HepG2 (cell line): ENCODE measurements at regions not wholly inside any gene's neighbourhood (a gene's known extent, or its start where the extent isn't known, plus 50 kb on each side); places are given as distances from the start of the nearest gene placed in this dataset.

Source experiments
- ATAC-seq: fragments of 200-7000 bp; cut with Tn5 transposase; 3 replicates; pipeline ENCODE4 v1.9.1; 2020; ENCODE audit warnings: mild to moderate bottlenecking, moderate library complexity
- BruUV-seq: library from RNA; stranded (reverse); fragments of 400-500 nt; replicated peaks from 2 replicates; lab custom pipeline; 2021; lab: Mats Ljungman, UMichigan
- CTCF ChIA-PET: fragments of 300-600 bp; formaldehyde crosslinking; extraction: SDS; loops from one replicate; lab custom pipeline; 2021; ENCODE audit warnings: low total read pairs, inconsistent platforms, low intra/inter-chr PET ratio; lab: Yijun Ruan, JAX
- POLR2A ChIA-PET: fragments of 350-600 bp; sonication (Branson Sonifier 250); formaldehyde crosslinking; loops from one replicate; lab custom pipeline; 2020; ENCODE audit warnings: antibody characterized with exemption, inconsistent platforms; lab: Yijun Ruan, JAX
- DNase-seq: peaks from one replicate; pipeline ENCODE4 v3.0.0-alpha.2; 2015; ENCODE audit warnings: low spot score
- FAIRE-seq: peaks from 3 replicates; lab custom pipeline; 2011; peaks lifted over from hg19 to GRCh38; lab: Jason Lieb, UNC
- H2AFZ ChIP-seq: one replicate; pipeline ENCODE4 v1.6.1; 2011; ENCODE audit warnings: low read length, inconsistent platforms
- H3K27ac ChIP-seq: fragments of 300-600 bp; 3 replicates; pipeline ENCODE4 v1.8.0; 2011; ENCODE audit warnings: mixed run types, mild to moderate bottlenecking, mixed read lengths, low read length, inconsistent platforms; ENCODE audit not compliant: insufficient read depth; ENCODE audit errors: extremely low read length
- H3K27me3 ChIP-seq, 2 experiments: fragments of 200-600 bp in 1 of 2; 2 replicates in 1 of 2; 3 replicates in 1 of 2; pipeline versions ENCODE4 v1.6.0 to v1.8.0; 2011; ENCODE audit warnings: low read length in 2 of 2, mild to moderate bottlenecking in 2 of 2, moderate library complexity in 2 of 2, inconsistent platforms in 1 of 2; ENCODE audit not compliant: insufficient read depth in 2 of 2, control insufficient read depth in 1 of 2
- H3K36me3 ChIP-seq, 2 experiments: fragments of 200-600 bp in 1 of 2; replicated peaks in 1 of 2; 2 replicates in 1 of 2; 3 replicates in 1 of 2; pipeline versions ENCODE4 v1.5.1 to v1.8.0; 2011; ENCODE audit warnings: low read length in 2 of 2, inconsistent platforms in 1 of 2; ENCODE audit not compliant: insufficient read depth in 2 of 2, control insufficient read depth in 1 of 2
- H3K4me1 ChIP-seq: 2 replicates; pipeline ENCODE4 v1.5.1; 2012; ENCODE audit warnings: low read length, inconsistent platforms; ENCODE audit not compliant: insufficient read depth
- H3K4me2 ChIP-seq: 2 replicates; pipeline ENCODE4 v1.6.0; 2011; ENCODE audit warnings: low read depth, low read length, inconsistent platforms
- H3K4me3 ChIP-seq, 3 experiments: fragments of 200-600 bp in 1 of 3; sonication (generic), shearing (Covaris generic) in 1 of 3; replicated peaks in 1 of 3; 2 replicates each; pipeline ENCODE4 v1.5.1; 2011 to 2016; ENCODE audit warnings: low read length in 3 of 3, inconsistent platforms in 2 of 3, low read depth in 2 of 3, mild to moderate bottlenecking in 2 of 3, control low read depth in 1 of 3, mixed read lengths in 1 of 3; ENCODE audit not compliant: insufficient read depth in 1 of 3
- H3K79me2 ChIP-seq: one replicate; pipeline ENCODE4 v1.6.1; 2011; ENCODE audit warnings: low read length, inconsistent platforms; ENCODE audit not compliant: insufficient read depth
- H3K9ac ChIP-seq: 2 replicates; pipeline ENCODE4 v1.6.0; 2011; ENCODE audit warnings: mild to moderate bottlenecking, low read depth, low read length, inconsistent platforms; ENCODE audit not compliant: insufficient read depth
- H3K9me3 ChIP-seq: 2 replicates; pipeline ENCODE4 v1.5.1; 2012; ENCODE audit warnings: mild to moderate bottlenecking, low read length
- H4K20me1 ChIP-seq: 2 replicates; pipeline ENCODE4 v1.6.0; 2011; ENCODE audit warnings: inconsistent platforms, mild to moderate bottlenecking, low read length, moderate library complexity; ENCODE audit not compliant: insufficient read depth
- CBFB ChIP-seq: sonication (generic); formaldehyde crosslinking; IDR thresholded peaks from 2 replicates; pipeline ENCODE4 v1.4.0; 2020; ENCODE audit warnings: missing genetic modification reagents
- ESRRA ChIP-seq: sonication (generic); formaldehyde crosslinking; IDR thresholded peaks from 2 replicates; pipeline ENCODE4 v1.5.1; 2020; ENCODE audit warnings: mild to moderate bottlenecking, low read depth, missing genetic modification reagents
- HNRNPLL ChIP-seq: fragments of 200-400 bp; formaldehyde crosslinking; IDR thresholded peaks from 2 replicates; pipeline ENCODE4 v1.6.1; 2017; ENCODE audit warnings: mild to moderate bottlenecking, low read depth, low read length; ENCODE audit not compliant: poor library complexity, severe bottlenecking
- MAZ ChIP-seq, 2 experiments: sonication (generic) in 1 of 2; formaldehyde crosslinking in 1 of 2; IDR thresholded peaks; 2 replicates each; pipeline versions ENCODE4 v1.5.0 to v1.6.1; 2012 to 2020; ENCODE audit warnings: low read depth in 2 of 2, mild to moderate bottlenecking in 2 of 2, borderline replicate concordance in 1 of 2, improper control_type of control experiment in 1 of 2, low read length in 1 of 2, missing genetic modification reagents in 1 of 2, moderate library complexity in 1 of 2
- MTA3 ChIP-seq: sonication (generic); formaldehyde crosslinking; IDR thresholded peaks from 2 replicates; pipeline ENCODE4 v1.4.0; 2020; ENCODE audit warnings: missing genetic modification reagents
- NFKBIZ ChIP-seq: IDR thresholded peaks from 2 replicates; pipeline ENCODE4 v1.6.1; 2018; ENCODE audit warnings: missing genetic modification reagents, missing compliant biosample characterization
- SP140L ChIP-seq: sonication (generic); formaldehyde crosslinking; IDR thresholded peaks from 2 replicates; pipeline ENCODE4 v1.4.0; 2020; ENCODE audit warnings: missing genetic modification reagents, borderline replicate concordance
- SRF ChIP-seq: IDR thresholded peaks from 2 replicates; pipeline ENCODE4 v1.6.1; 2011; ENCODE audit warnings: mild to moderate bottlenecking, low read depth, low read length, moderate library complexity
- TARDBP ChIP-seq: sonication (generic); formaldehyde crosslinking; IDR thresholded peaks from 2 replicates; pipeline ENCODE4 v1.8.0; 2022; ENCODE audit warnings: mild to moderate bottlenecking, missing genetic modification reagents
- TSC22D2 ChIP-seq: sonication (generic); formaldehyde crosslinking; IDR thresholded peaks from 2 replicates; pipeline ENCODE4 v1.5.1; 2020; ENCODE audit warnings: missing genetic modification reagents, mild to moderate bottlenecking, borderline replicate concordance
- YEATS2 ChIP-seq: sonication (generic); formaldehyde crosslinking; IDR thresholded peaks from 2 replicates; pipeline ENCODE4 v1.4.0; 2020; ENCODE audit warnings: missing genetic modification reagents, borderline replicate concordance
- ZFP41 ChIP-seq: sonication (generic); formaldehyde crosslinking; IDR thresholded peaks from 2 replicates; pipeline ENCODE4 v1.4.0; 2020; ENCODE audit warnings: mild to moderate bottlenecking, missing genetic modification reagents, borderline replicate concordance
- ZMYM3 ChIP-seq: sonication (generic); formaldehyde crosslinking; IDR thresholded peaks from 2 replicates; pipeline ENCODE4 v1.5.1; 2020; ENCODE audit warnings: mild to moderate bottlenecking, missing genetic modification reagents
- ZNF644 ChIP-seq: IDR thresholded peaks from 2 replicates; pipeline ENCODE4 v1.6.1; 2016; ENCODE audit warnings: low read depth
- ZNF652 ChIP-seq: IDR thresholded peaks from 2 replicates; pipeline ENCODE4 v1.6.1; 2016; ENCODE audit warnings: low read depth, borderline replicate concordance
- WGBS: methylation state at CpG from one replicate; pipeline ENCODE4 v1.1.6; 2017; ENCODE audit warnings: low lambda C conversion rate; 5-methylcytosine and 5-hydroxymethylcytosine counted together
- in situ Hi-C: cut with HindIII; loops from 2 replicates; pipeline ENCODE4 v1.10.0; 2017; ENCODE audit warnings: low pct_unique_long_range_greater_than_20kb; ENCODE audit not compliant: extremely low pct_ligation_motif_present
- intact Hi-C: fragments of 100-400 bp; cut with micrococcal nuclease; formaldehyde crosslinking; loops from one replicate; pipeline ENCODE4 v1.10.0; 2022; ENCODE audit not compliant: unreplicated experiment
- TF ChIP-seq, protein P1 (sequence below): sonication (generic); formaldehyde crosslinking; IDR thresholded peaks from 2 replicates; pipeline ENCODE4 v1.8.0; 2023; ENCODE audit warnings: mild to moderate bottlenecking, missing genetic modification reagents

DNA sequence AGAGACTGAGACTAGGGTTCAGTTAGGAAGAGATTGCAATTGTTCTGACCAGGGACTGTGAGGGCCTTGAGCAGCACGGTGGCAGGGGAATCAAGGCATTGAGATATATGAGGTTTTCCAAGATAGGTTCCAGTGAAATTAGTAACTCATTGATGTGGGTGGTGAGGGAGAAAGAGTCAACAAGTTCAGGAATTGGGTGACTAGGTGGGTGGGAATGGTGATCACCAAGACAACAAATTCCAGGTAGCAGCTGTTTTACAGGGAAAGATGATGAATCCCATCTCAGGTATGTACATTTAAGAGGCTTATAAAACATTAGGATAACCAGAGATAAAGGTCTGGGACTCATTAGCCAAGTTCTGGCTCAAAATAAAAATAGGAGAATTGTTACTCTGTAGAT is 251.5 kb upstream of the MGAT5 start:
- Histone ChIP-seq H3K4me1 (no peaks in the 10 kb centered on the region), H4K20me1 (no peaks in the 10 kb centered on the region), H3K4me2 (no peak overlapping the region), H3K27ac (no peak overlapping the region), H3K36me3 (no peaks in the 10 kb centered on the region), H3K9ac (no peak overlapping the region), H3K79me2 (no peaks in the 10 kb centered on the region), H2AFZ (no peak overlapping the region), H3K4me3 (no peak overlapping the region)
- ChIA-PET CTCF (no interaction called here), POLR2A (no interaction called here)
- WGBS = 5% methylated on average over 1 of the region's 1 CpG
- ATAC-seq = no peak
- in situ Hi-C loops = no loop called here
- no peak for FAIRE-seq
- DNase-seq = no peak
- BruUV-seq = no TSS peak
- TF ChIP-seq, protein P1, sequence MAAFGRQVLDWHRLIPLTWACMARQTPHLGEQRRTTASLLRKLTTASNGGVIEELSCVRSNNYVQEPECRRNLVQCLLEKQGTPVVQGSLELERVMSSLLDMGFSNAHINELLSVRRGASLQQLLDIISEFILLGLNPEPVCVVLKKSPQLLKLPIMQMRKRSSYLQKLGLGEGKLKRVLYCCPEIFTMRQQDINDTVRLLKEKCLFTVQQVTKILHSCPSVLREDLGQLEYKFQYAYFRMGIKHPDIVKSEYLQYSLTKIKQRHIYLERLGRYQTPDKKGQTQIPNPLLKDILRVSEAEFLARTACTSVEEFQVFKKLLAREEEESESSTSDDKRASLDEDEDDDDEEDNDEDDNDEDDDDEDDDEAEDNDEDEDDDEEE (CRISPR knock-in tag) = no peak
- TF ChIP-seq MTA3 (CRISPR knock-in tag) = no peak
- TF ChIP-seq YEATS2 (CRISPR knock-in tag) = no peak
- TF ChIP-seq TSC22D2 (CRISPR knock-in tag) = no peak
- TF ChIP-seq CBFB (CRISPR knock-in tag) = no peak
- no peak for TF ChIP-seq SRF
- TF ChIP-seq HNRNPLL = no peak
- no peak for TF ChIP-seq ZFP41 (CRISPR knock-in tag)
- TF ChIP-seq NFKBIZ (CRISPR knock-in tag) = no peak
- no peak for TF ChIP-seq ZNF644 (CRISPR knock-in tag)
- no peak for TF ChIP-seq ESRRA
- TF ChIP-seq MAZ (IDR thresholded peaks at IDR 0.05; ENCODE audit: borderline replicate concordance, low read depth, low read length) = no peak
- no peak for TF ChIP-seq MAZ (CRISPR knock-in tag; IDR thresholded peaks at IDR 0.05; ENCODE audit: low read depth)
- TF ChIP-seq ZMYM3 (CRISPR knock-in tag) = no peak
- TF ChIP-seq TARDBP (CRISPR knock-in tag) = no peak
- TF ChIP-seq SP140L (CRISPR knock-in tag) = no peak
- TF ChIP-seq ZNF652 (CRISPR knock-in tag) = no peak
- TF ChIP-seq, all 625 proteins: peak for 0
- H3K9me3 ChIP-seq = no peaks in the 10 kb centered on the region
- no peaks in the 10 kb centered on the region; a peak in 2 of 5 replicates for H3K27me3 ChIP-seq
- intact Hi-C loops = no loop called here
